ENCODE measurements at regions not wholly inside any gene's neighbourhood (a gene's known extent, or its start where the extent isn't known, plus 50 kb on each side); places are given as distances from the start of the nearest gene placed in this dataset.

GRCh38 chr5:57859626-57860025, 377.0 kb upstream of the ACTBL2 start:
- DNase-seq (no peak), ATAC-seq (no peak)
- Histone ChIP-seq H3K27me3 (ENCODE audit: low read depth) (no peaks in the 10 kb centered on the region), H3K4me3 (no peak overlapping the region), H3K9me3 (no peaks in the 10 kb centered on the region), H3K36me3 (no peaks in the 10 kb centered on the region), H3K4me1 (no peaks in the 10 kb centered on the region), H3K27ac (no peak overlapping the region)
- intact Hi-C loops (cut with DNase I): no loop called here
- TF ChIP-seq CTCF (IDR thresholded peaks at IDR 0.05): no peak

GRCh38 chr5:57858905-57859304, 376.3 kb upstream of the ACTBL2 start:
- no peak overlapping the region for H3K27ac ChIP-seq
- intact Hi-C loops (cut with DNase I): no loop called here
- H3K36me3 ChIP-seq: no peaks in the 10 kb centered on the region
- H3K27me3 ChIP-seq (ENCODE audit: low read depth): no peaks in the 10 kb centered on the region
- TF ChIP-seq CTCF (IDR thresholded peaks at IDR 0.05): no peak
- H3K9me3 ChIP-seq: no peaks in the 10 kb centered on the region
- no peak for DNase-seq
- ATAC-seq: peak in 1 of 2 donors; percentile 51
- no peaks in the 10 kb centered on the region for H3K4me1 ChIP-seq
- H3K4me3 ChIP-seq: no peak overlapping the region

- no peak for TF ChIP-seq CTCF (IDR thresholded peaks at IDR 0.05)
- no peak for ATAC-seq
- Histone ChIP-seq H3K4me3 (no peak overlapping the region), H3K36me3 (no peaks in the 10 kb centered on the region), H3K27me3 (ENCODE audit: low read depth) (no peaks in the 10 kb centered on the region), H3K4me1 (no peaks in the 10 kb centered on the region), H3K27ac (no peak overlapping the region), H3K9me3 (no peaks in the 10 kb centered on the region)
- no peak for DNase-seq
- intact Hi-C loops (cut with DNase I): no loop called here
Measured at GRCh38 chr5:57857696-57858095, 375.1 kb upstream of the ACTBL2 start.

GRCh38 chr5:57855831-57856230, 373.2 kb upstream of the ACTBL2 start:
- Histone ChIP-seq H3K27ac (no peak overlapping the region), H3K36me3 (no peaks in the 10 kb centered on the region), H3K4me3 (no peak overlapping the region), H3K4me1 (no peaks in the 10 kb centered on the region), H3K27me3 (ENCODE audit: low read depth) (no peaks in the 10 kb centered on the region), H3K9me3 (no peaks in the 10 kb centered on the region)
- intact Hi-C loops (cut with DNase I): no loop called here
- DNase-seq (no peak), ATAC-seq (no peak)
- TF ChIP-seq CTCF (IDR thresholded peaks at IDR 0.05): no peak

- H3K27ac ChIP-seq: no peak overlapping the region
Measured at GRCh38 chr5:57853929-57854697, 371.5 kb upstream of the ACTBL2 start.

More at GRCh38 chr5:57853929-57854697, 371.5 kb upstream of the ACTBL2 start:
- ATAC-seq (peak in 1 of 2 donors; percentile 25), DNase-seq (no peak)
- Histone ChIP-seq H3K4me1 (no peaks in the 10 kb centered on the region), H3K4me3 (no peak overlapping the region), H3K27me3 (ENCODE audit: low read depth) (no peaks in the 10 kb centered on the region), H3K9me3 (no peaks in the 10 kb centered on the region), H3K36me3 (no peaks in the 10 kb centered on the region)
- intact Hi-C loops (cut with DNase I): no loop called here
- TF ChIP-seq CTCF (IDR thresholded peaks at IDR 0.05): no peak

Measured in lower lobe of right lung (tissue), 2 donors.